T-helper 22 cell (primary cell): ENCODE measurements at regions not wholly inside any gene's neighbourhood (a gene's known extent, or its start where the extent isn't known, plus 50 kb on each side); places are given as distances from the start of the nearest gene placed in this dataset.

Source experiments
- DNase-seq: peaks from one replicate; pipeline ENCODE4 v3.0.0-alpha.2; 2020; ENCODE audit warnings: low read depth

GRCh38 chr11:69994810-69995209, 83.3 kb upstream of the ANO1 start:
- no peak for DNase-seq

GRCh38 chr11:69995697-69996096, 82.4 kb upstream of the ANO1 start:
- DNase-seq, result no peak

- no peak for DNase-seq
Measured at GRCh38 chr11:69996451-69996850, 81.7 kb upstream of the ANO1 start.

- DNase-seq, result no peak
Measured at GRCh38 chr11:69997352-69997751, 80.8 kb upstream of the ANO1 start.

- no peak for DNase-seq
Measured at GRCh38 chr11:69999721-70000120, 78.4 kb upstream of the ANO1 start.

GRCh38 chr11:70000228-70000627, 77.9 kb upstream of the ANO1 start:
- DNase-seq, result no peak

GRCh38 chr11:70001246-70001645, 76.9 kb upstream of the ANO1 start:
- no peak for DNase-seq

GRCh38 chr11:70002433-70002832, 75.7 kb upstream of the ANO1 start:
- no peak for DNase-seq

GRCh38 chr11:70005107-70005818, 72.9 kb upstream of the ANO1 start:
- DNase-seq, result no peak

- no peak for DNase-seq
Measured at GRCh38 chr11:70007796-70008195, 70.3 kb upstream of the ANO1 start.

GRCh38 chr11:70010774-70011173, 67.3 kb upstream of the ANO1 start:
- DNase-seq, result no peak

GRCh38 chr11:70012134-70012733, 65.9 kb upstream of the ANO1 start:
- DNase-seq, result no peak

GRCh38 chr11:70014291-70014690, 63.8 kb upstream of the ANO1 start:
- no peak for DNase-seq

GRCh38 chr11:70016666-70017367, 61.3 kb upstream of the ANO1 start:
- DNase-seq, result no peak

GRCh38 chr11:70018816-70019215, 59.3 kb upstream of the ANO1 start:
- no peak for DNase-seq

- no peak for DNase-seq
Measured at GRCh38 chr11:70019576-70020011, 58.5 kb upstream of the ANO1 start.

- no peak for DNase-seq
Measured at GRCh38 chr11:70020336-70021214, 57.5 kb upstream of the ANO1 start.

GRCh38 chr11:70021586-70021985, 56.5 kb upstream of the ANO1 start:
- no peak for DNase-seq

- no peak for DNase-seq
Measured at GRCh38 chr11:70024036-70024772, 53.9 kb upstream of the ANO1 start.

GRCh38 chr11:70024773-70025045, 53.4 kb upstream of the ANO1 start:
- no peak for DNase-seq

GRCh38 chr11:70025308-70025707, 52.8 kb upstream of the ANO1 start:
- DNase-seq, result no peak

- no peak for DNase-seq
Measured at GRCh38 chr11:70026012-70026411, 52.1 kb upstream of the ANO1 start.
